Fibroblast of lung (primary cell): ENCODE measurements at regions not wholly inside any gene's neighbourhood (a gene's known extent, or its start where the extent isn't known, plus 50 kb on each side); places are given as distances from the start of the nearest gene placed in this dataset.

Experiments
- DNase-seq, 2 donors: peaks; one replicate each; pipeline versions ENCODE4 v3.0.0 to v3.0.0-alpha.2; 2010; ENCODE audit warnings: low read depth in 2 of 2
- H2AFZ ChIP-seq: 2 replicates; pipeline ENCODE4 v1.5.1; 2012; ENCODE audit warnings: low read length, control low read depth, inconsistent platforms
- H3K27ac ChIP-seq: 2 replicates; pipeline ENCODE4 v1.5.1; 2011; ENCODE audit warnings: low read length, control low read depth; ENCODE audit not compliant: insufficient read depth
- H3K27me3 ChIP-seq: 2 replicates; pipeline ENCODE4 v1.5.1; 2011; ENCODE audit warnings: mild to moderate bottlenecking, low read length; ENCODE audit not compliant: control insufficient read depth, insufficient read depth
- H3K36me3 ChIP-seq: 2 replicates; pipeline ENCODE4 v1.5.1; 2011; ENCODE audit warnings: low read length; ENCODE audit not compliant: control insufficient read depth, insufficient read depth
- H3K4me1 ChIP-seq: 2 replicates; pipeline ENCODE4 v1.5.1; 2011; ENCODE audit warnings: low read length; ENCODE audit not compliant: control insufficient read depth, insufficient read depth; ENCODE audit errors: extremely low read depth
- H3K4me2 ChIP-seq: 2 replicates; pipeline ENCODE4 v1.5.1; 2011; ENCODE audit warnings: low read length, control low read depth; ENCODE audit not compliant: insufficient read depth; ENCODE audit errors: extremely low read depth
- H3K4me3 ChIP-seq, 4 experiments: fragments of 200-600 bp in 1 of 4; sonication (generic) in 1 of 4; replicated peaks in 1 of 4; 2 replicates each; pipeline ENCODE4 v1.5.1; 2011 to 2016; ENCODE audit warnings: low read length in 4 of 4, low read depth in 3 of 4, mild to moderate bottlenecking in 3 of 4, control low read depth in 2 of 4, inconsistent platforms in 1 of 4, mixed read lengths in 1 of 4; ENCODE audit not compliant: insufficient read depth in 1 of 4; ENCODE audit errors: control extremely low read depth in 1 of 4
- H3K79me2 ChIP-seq: 2 replicates; pipeline ENCODE4 v1.5.1; 2012; ENCODE audit warnings: mild to moderate bottlenecking, low read length, inconsistent platforms; ENCODE audit not compliant: control insufficient read depth, insufficient read depth
- H3K9ac ChIP-seq: 2 replicates; pipeline ENCODE4 v1.5.1; 2011; ENCODE audit warnings: mild to moderate bottlenecking, low read length, control low read depth; ENCODE audit not compliant: insufficient read depth
- H3K9me3 ChIP-seq: 2 replicates; pipeline ENCODE4 v1.5.1; 2012; ENCODE audit warnings: low read depth, low read length; ENCODE audit not compliant: control insufficient read depth, insufficient read depth
- H4K20me1 ChIP-seq: 2 replicates; pipeline ENCODE4 v1.5.1; 2011; ENCODE audit warnings: low read length; ENCODE audit not compliant: control insufficient read depth, insufficient read depth; ENCODE audit errors: extremely low read depth
- CTCF ChIP-seq, 2 donors: IDR thresholded peaks in 1 of 2; conservative IDR thresholded peaks in 1 of 2; 1 replicate in 1 of 2; 2 replicates in 1 of 2; pipeline ENCODE4 v1.5.1; 2011 to 2012; ENCODE audit warnings: low read length in 2 of 2, control low read depth in 1 of 2, inconsistent platforms in 1 of 2, low read depth in 1 of 2, mild to moderate bottlenecking in 1 of 2
- EZH2 ChIP-seq: IDR thresholded peaks from 2 replicates; pipeline ENCODE4 v1.5.1; 2012; ENCODE audit warnings: low read length, control low read depth, mild to moderate bottlenecking; ENCODE audit errors: missing control alignments

- Histone ChIP-seq H3K4me1 (no peaks in the 10 kb centered on the region), H4K20me1 (no peaks in the 10 kb centered on the region), H3K27me3 (no peaks in the 10 kb centered on the region), H3K27ac (no peak overlapping the region), H3K4me3 (no peak overlapping the region), H2AFZ (no peak overlapping the region), H3K9me3 (no peaks in the 10 kb centered on the region), H3K4me2 (no peak overlapping the region), H3K79me2 (no peaks in the 10 kb centered on the region), H3K9ac (no peak overlapping the region), H3K36me3 (no peaks in the 10 kb centered on the region)
- DNase-seq = no peak
- no peak for TF ChIP-seq EZH2
- no peak for TF ChIP-seq CTCF (conservative IDR thresholded peaks at IDR 0.05 in 1 of 2, IDR thresholded peaks at IDR 0.05 in 1 of 2; ENCODE audit: low read depth in 1 of 2, low read length in 2 of 2)
These were observed 103.8 kb downstream of the PDGFA start for GRCh38 chr7:415646-416525.

- Histone ChIP-seq H3K4me2 (no peak overlapping the region), H3K9ac (no peak overlapping the region), H3K27me3 (no peaks in the 10 kb centered on the region), H3K27ac (no peak overlapping the region), H3K79me2 (no peaks in the 10 kb centered on the region), H4K20me1 (no peaks in the 10 kb centered on the region), H2AFZ (no peak overlapping the region), H3K4me3 (no peak overlapping the region), H3K4me1 (no peaks in the 10 kb centered on the region), H3K9me3 (no peaks in the 10 kb centered on the region), H3K36me3 (no peaks in the 10 kb centered on the region)
- DNase-seq = no peak
- TF ChIP-seq CTCF (conservative IDR thresholded peaks at IDR 0.05 in 1 of 2, IDR thresholded peaks at IDR 0.05 in 1 of 2; ENCODE audit: low read depth in 1 of 2, low read length in 2 of 2) (no peak), EZH2 (no peak)
These were observed 102.7 kb downstream of the PDGFA start for GRCh38 chr7:416761-417624.

GRCh38 chr7:417625-417889 lies 102.1 kb downstream of the PDGFA start:
- no peak overlapping the region for H3K27ac ChIP-seq
- H3K9ac ChIP-seq = no peak overlapping the region
- no peaks in the 10 kb centered on the region for H3K79me2 ChIP-seq
- H3K36me3 ChIP-seq = no peaks in the 10 kb centered on the region
- no peaks in the 10 kb centered on the region for H3K27me3 ChIP-seq
- H4K20me1 ChIP-seq = no peaks in the 10 kb centered on the region
- no peaks in the 10 kb centered on the region for H3K9me3 ChIP-seq
- no peaks in the 10 kb centered on the region for H3K4me1 ChIP-seq
- no peak overlapping the region for H3K4me3 ChIP-seq
- no peak overlapping the region for H3K4me2 ChIP-seq
- no peak overlapping the region for H2AFZ ChIP-seq
- DNase-seq = no peak
- TF ChIP-seq EZH2 (no peak), CTCF (conservative IDR thresholded peaks at IDR 0.05 in 1 of 2, IDR thresholded peaks at IDR 0.05 in 1 of 2; ENCODE audit: low read depth in 1 of 2, low read length in 2 of 2) (no peak)
